RWPE1 (cell line): ENCODE measurements at regions not wholly inside any gene's neighbourhood (a gene's known extent, or its start where the extent isn't known, plus 50 kb on each side); places are given as distances from the start of the nearest gene placed in this dataset.

Experiments
- CTCF ChIA-PET: fragments of 350-600 bp; sonication (Branson Sonifier 250); formaldehyde crosslinking; extraction: SDS; loops from one replicate; lab custom pipeline; 2021; lab: Yijun Ruan, JAX
- POLR2A ChIA-PET: fragments of 400-600 bp; formaldehyde crosslinking; extraction: SDS; loops from one replicate; lab custom pipeline; 2020; ENCODE audit warnings: antibody characterized with exemption; ENCODE audit not compliant: low non-redundant PET; lab: Yijun Ruan, JAX
- DNase-seq: peaks from one replicate; pipeline ENCODE4 v3.0.0; 2012; ENCODE audit warnings: low spot score
- H3K27ac ChIP-seq: fragments of 450-650 bp; 2 replicates; pipeline ENCODE4 v1.5.1; 2017
- CTCF ChIP-seq: fragments of 450-650 bp; conservative IDR thresholded peaks from 2 replicates; pipeline ENCODE4 v1.5.1; 2017; ENCODE audit warnings: low read depth, mild to moderate bottlenecking

- POLR2A ChIA-PET, result no interaction called here
- no peak for DNase-seq
- TF ChIP-seq CTCF, result no peak
- CTCF ChIA-PET, result no interaction called here
- no peak overlapping the region for H3K27ac ChIP-seq
These were observed 346.2 kb upstream of the MMS22L start for GRCh38 chr6:97629180-97629579.

- ChIA-PET CTCF (no interaction called here), POLR2A (no interaction called here)
- no peak overlapping the region for H3K27ac ChIP-seq
- no peak for DNase-seq
- TF ChIP-seq CTCF, result no peak
These were observed 347.6 kb upstream of the MMS22L start for GRCh38 chr6:97630604-97631003.

- TF ChIP-seq CTCF, result no peak
- ChIA-PET POLR2A (no interaction called here), CTCF (no interaction called here)
- DNase-seq, result no peak
- no peak overlapping the region for H3K27ac ChIP-seq
These were observed 349.3 kb upstream of the MMS22L start for GRCh38 chr6:97632341-97632740.

- no peak for DNase-seq
- TF ChIP-seq CTCF, result no peak
- POLR2A ChIA-PET, result no interaction called here
- H3K27ac ChIP-seq, result no peak overlapping the region
- CTCF ChIA-PET, result no interaction called here
These were observed 356.7 kb upstream of the MMS22L start for GRCh38 chr6:97639702-97640101.

GRCh38 chr6:97644353-97644752 is 361.3 kb upstream of the MMS22L start:
- no peak for TF ChIP-seq CTCF
- CTCF ChIA-PET, result no interaction called here
- POLR2A ChIA-PET, result no interaction called here

GRCh38 chr6:97645757-97646156 is 362.7 kb upstream of the MMS22L start:
- POLR2A ChIA-PET, result no interaction called here
- CTCF ChIA-PET, result no interaction called here
- no peak for TF ChIP-seq CTCF
- DNase-seq, result no peak
- no peak overlapping the region for H3K27ac ChIP-seq

More at GRCh38 chr6:97644353-97644752, 361.3 kb upstream of the MMS22L start:
- no peak for DNase-seq
- no peak overlapping the region for H3K27ac ChIP-seq

- no peak overlapping the region for H3K27ac ChIP-seq
- DNase-seq, result no peak
- TF ChIP-seq CTCF, result no peak
- ChIA-PET POLR2A (no interaction called here), CTCF (no interaction called here)
These were observed 370.1 kb upstream of the MMS22L start for GRCh38 chr6:97653076-97653475.
